IMR-90 (cell line): ENCODE measurements at regions not wholly inside any gene's neighbourhood (a gene's known extent, or its start where the extent isn't known, plus 50 kb on each side); places are given as distances from the start of the nearest gene placed in this dataset.

ENCODE experiments used
- BHLHE40 ChIP-seq: fragments of 150-350 bp; IDR thresholded peaks from 2 replicates; pipeline ENCODE4 v1.6.1; 2016; ENCODE audit warnings: mild to moderate bottlenecking, low read depth, low read length
- CEBPB ChIP-seq: IDR thresholded peaks from 2 replicates; pipeline ENCODE4 v1.6.1; 2012; ENCODE audit warnings: low read depth, low read length, improper control_type of control experiment
- CHD1 ChIP-seq: IDR thresholded peaks from 2 replicates; pipeline ENCODE4 v1.6.1; 2012; ENCODE audit warnings: low read depth, low read length, improper control_type of control experiment
- CTCF ChIP-seq: conservative IDR thresholded peaks from 2 replicates; pipeline ENCODE4 v1.5.1; 2012; ENCODE audit warnings: mild to moderate bottlenecking, low read depth, low read length, improper control_type of control experiment
- ELK1 ChIP-seq: fragments of 150-350 bp; IDR thresholded peaks from 2 replicates; pipeline ENCODE4 v1.6.1; 2016; ENCODE audit warnings: low read depth, mild to moderate bottlenecking, low read length, moderate library complexity, borderline replicate concordance
- FOS ChIP-seq: fragments of 150-350 bp; IDR thresholded peaks from 2 replicates; pipeline ENCODE4 v1.6.1; 2016; ENCODE audit warnings: low read depth, low read length
- MAFK ChIP-seq: IDR thresholded peaks from 2 replicates; pipeline ENCODE4 v1.6.1; 2012; ENCODE audit warnings: low read depth, low read length, improper control_type of control experiment
- MXI1 ChIP-seq: IDR thresholded peaks from 2 replicates; pipeline ENCODE4 v1.6.1; 2012; ENCODE audit warnings: low read depth, mild to moderate bottlenecking, low read length, moderate library complexity, borderline replicate concordance
- POLR2A ChIP-seq: IDR thresholded peaks from 2 replicates; pipeline ENCODE4 v1.6.1; 2012; ENCODE audit warnings: mild to moderate bottlenecking, low read depth, low read length
- RAD21 ChIP-seq: IDR thresholded peaks from 2 replicates; pipeline ENCODE4 v1.6.1; 2012; ENCODE audit warnings: low read length, improper control_type of control experiment
- RCOR1 ChIP-seq: IDR thresholded peaks from 2 replicates; pipeline ENCODE4 v1.6.1; 2012; ENCODE audit warnings: mild to moderate bottlenecking, low read length, improper control_type of control experiment; ENCODE audit not compliant: insufficient replicate concordance
- RFX5 ChIP-seq: IDR thresholded peaks from 2 replicates; pipeline ENCODE4 v1.8.0; 2012; ENCODE audit warnings: low read depth, mild to moderate bottlenecking, low read length, moderate library complexity

GRCh38 chr5:167309941-167310517 is 981.4 kb upstream of the WWC1 start:
- TF ChIP-seq CTCF (no peak), CEBPB (no peak), POLR2A (no peak), FOS (no peak), BHLHE40 (no peak), RFX5 (no peak), MXI1 (no peak), RAD21 (no peak), ELK1 (no peak), MAFK (no peak), CHD1 (no peak), RCOR1 (no peak)
